ENCODE measurements at regions not wholly inside any gene's neighbourhood (a gene's known extent, or its start where the extent isn't known, plus 50 kb on each side); places are given as distances from the start of the nearest gene placed in this dataset.

- H3K4me3 ChIP-seq (ENCODE audit: low read depth, low read length) = no peak overlapping the region
- no peak for DNase-seq (ENCODE audit: low read depth)
- TF ChIP-seq, protein P1, sequence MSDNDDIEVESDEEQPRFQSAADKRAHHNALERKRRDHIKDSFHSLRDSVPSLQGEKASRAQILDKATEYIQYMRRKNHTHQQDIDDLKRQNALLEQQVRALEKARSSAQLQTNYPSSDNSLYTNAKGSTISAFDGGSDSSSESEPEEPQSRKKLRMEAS (IDR thresholded peaks at IDR 0.05; ENCODE audit: low read depth, low read length) = no peak
- TF ChIP-seq MYC (IDR thresholded peaks at IDR 0.05; ENCODE audit: low read depth, low read length) = no peak
- TF ChIP-seq, protein P2, sequence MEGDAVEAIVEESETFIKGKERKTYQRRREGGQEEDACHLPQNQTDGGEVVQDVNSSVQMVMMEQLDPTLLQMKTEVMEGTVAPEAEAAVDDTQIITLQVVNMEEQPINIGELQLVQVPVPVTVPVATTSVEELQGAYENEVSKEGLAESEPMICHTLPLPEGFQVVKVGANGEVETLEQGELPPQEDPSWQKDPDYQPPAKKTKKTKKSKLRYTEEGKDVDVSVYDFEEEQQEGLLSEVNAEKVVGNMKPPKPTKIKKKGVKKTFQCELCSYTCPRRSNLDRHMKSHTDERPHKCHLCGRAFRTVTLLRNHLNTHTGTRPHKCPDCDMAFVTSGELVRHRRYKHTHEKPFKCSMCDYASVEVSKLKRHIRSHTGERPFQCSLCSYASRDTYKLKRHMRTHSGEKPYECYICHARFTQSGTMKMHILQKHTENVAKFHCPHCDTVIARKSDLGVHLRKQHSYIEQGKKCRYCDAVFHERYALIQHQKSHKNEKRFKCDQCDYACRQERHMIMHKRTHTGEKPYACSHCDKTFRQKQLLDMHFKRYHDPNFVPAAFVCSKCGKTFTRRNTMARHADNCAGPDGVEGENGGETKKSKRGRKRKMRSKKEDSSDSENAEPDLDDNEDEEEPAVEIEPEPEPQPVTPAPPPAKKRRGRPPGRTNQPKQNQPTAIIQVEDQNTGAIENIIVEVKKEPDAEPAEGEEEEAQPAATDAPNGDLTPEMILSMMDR (IDR thresholded peaks at IDR 0.05; ENCODE audit: low read depth, low read length) = no peak
- no peak for TF ChIP-seq POLR2A (IDR thresholded peaks at IDR 0.05; ENCODE audit: extremely low read depth, insufficient read length)
Observed at GRCh38 chr5:101929628-101930027, 366.5 kb downstream of the SLCO4C1 start.

DNA sequence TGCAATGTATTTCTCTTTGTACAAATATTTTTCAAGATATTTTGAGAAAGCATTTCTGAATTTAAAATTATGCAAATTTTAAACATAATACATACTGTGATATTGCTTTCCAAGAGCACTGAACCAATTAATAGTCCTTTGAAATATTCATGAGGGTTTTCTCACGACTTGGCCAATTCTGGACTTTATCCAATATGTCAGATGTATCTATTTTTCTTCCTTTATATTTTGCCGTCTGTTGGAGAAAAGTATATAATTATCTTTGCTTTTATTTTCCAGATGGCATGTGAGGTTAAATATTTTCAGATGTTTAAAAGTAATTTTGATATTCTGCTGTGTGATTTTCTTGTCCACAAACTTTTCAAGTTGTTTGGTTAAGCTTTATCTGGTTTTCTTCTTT, 378.9 kb downstream of the SLCO4C1 start:
- H3K4me3 ChIP-seq (ENCODE audit: low read depth, low read length) = no peak overlapping the region
- DNase-seq (ENCODE audit: low read depth) = no peak
- TF ChIP-seq MYC (IDR thresholded peaks at IDR 0.05; ENCODE audit: low read depth, low read length) = no peak
- TF ChIP-seq, protein P1 (IDR thresholded peaks at IDR 0.05; ENCODE audit: low read depth, low read length) = no peak
- TF ChIP-seq, protein P2 (IDR thresholded peaks at IDR 0.05; ENCODE audit: low read depth, low read length) = no peak
- TF ChIP-seq POLR2A (IDR thresholded peaks at IDR 0.05; ENCODE audit: extremely low read depth, insufficient read length) = no peak

DNA sequence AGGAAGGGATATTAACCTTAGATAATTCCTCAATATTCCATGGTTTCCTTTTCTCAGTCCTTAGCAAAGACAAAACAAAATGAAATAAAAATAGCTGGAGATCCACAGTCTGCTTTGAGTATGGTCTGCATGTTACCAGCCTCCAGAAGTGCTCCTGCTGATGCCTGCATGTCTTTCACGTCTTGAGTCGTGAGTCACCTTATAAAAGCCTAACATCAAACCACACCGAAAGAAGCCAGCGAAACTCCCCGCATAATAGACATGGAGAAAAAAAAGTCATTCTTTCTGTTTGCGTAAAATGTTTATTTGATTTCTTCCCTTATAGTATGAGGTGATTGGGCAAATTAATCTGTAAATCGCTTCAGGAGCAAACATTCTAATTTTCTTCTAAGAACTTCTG, 380.5 kb downstream of the SLCO4C1 start:
- H3K4me3 ChIP-seq (ENCODE audit: low read depth, low read length) = no peak overlapping the region
- no peak for DNase-seq (ENCODE audit: low read depth)
- no peak for TF ChIP-seq MYC (IDR thresholded peaks at IDR 0.05; ENCODE audit: low read depth, low read length)
- TF ChIP-seq, protein P2 (IDR thresholded peaks at IDR 0.05; ENCODE audit: low read depth, low read length) = no peak
- no peak for TF ChIP-seq POLR2A (IDR thresholded peaks at IDR 0.05; ENCODE audit: extremely low read depth, insufficient read length)
- TF ChIP-seq, protein P1 (IDR thresholded peaks at IDR 0.05; ENCODE audit: low read depth, low read length) = no peak

- DNase-seq (ENCODE audit: low read depth) = no peak
- TF ChIP-seq, protein P2 (IDR thresholded peaks at IDR 0.05; ENCODE audit: low read depth, low read length) = no peak
- TF ChIP-seq MYC (IDR thresholded peaks at IDR 0.05; ENCODE audit: low read depth, low read length) (no peak), POLR2A (IDR thresholded peaks at IDR 0.05; ENCODE audit: extremely low read depth, insufficient read length) (no peak)
- TF ChIP-seq, protein P1 (IDR thresholded peaks at IDR 0.05; ENCODE audit: low read depth, low read length) = no peak
- H3K4me3 ChIP-seq (ENCODE audit: low read depth, low read length) = no peak overlapping the region
Observed at GRCh38 chr5:101904736-101905135, 391.3 kb downstream of the SLCO4C1 start.

DNA sequence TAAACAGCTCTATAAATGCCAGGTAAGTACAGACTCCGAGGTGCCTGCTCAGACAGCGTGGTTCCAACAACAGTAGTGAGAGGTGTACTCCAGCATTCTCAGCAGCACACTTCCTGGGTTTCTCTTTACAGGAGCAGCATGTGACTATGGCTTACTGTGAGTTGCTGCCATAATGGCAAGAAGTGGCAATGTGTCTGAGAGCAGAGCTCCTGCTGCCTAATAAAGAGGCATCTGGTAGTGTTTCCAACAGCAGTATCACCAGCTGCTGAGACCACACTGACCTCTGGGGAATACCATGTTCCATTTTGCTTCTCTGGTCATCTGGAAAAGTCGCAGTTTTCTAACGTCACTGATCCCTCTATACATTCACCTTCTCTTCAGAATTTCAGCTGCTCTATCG, 398.2 kb downstream of the SLCO4C1 start:
- TF ChIP-seq, protein P1 (IDR thresholded peaks at IDR 0.05; ENCODE audit: low read depth, low read length) = no peak
- peak; percentile 10 for DNase-seq (ENCODE audit: low read depth)
- H3K4me3 ChIP-seq (ENCODE audit: low read depth, low read length) = no peak overlapping the region

- TF ChIP-seq, protein P1 (IDR thresholded peaks at IDR 0.05; ENCODE audit: low read depth, low read length) = no peak
- TF ChIP-seq MYC (IDR thresholded peaks at IDR 0.05; ENCODE audit: low read depth, low read length) (no peak), POLR2A (IDR thresholded peaks at IDR 0.05; ENCODE audit: extremely low read depth, insufficient read length) (no peak)
- TF ChIP-seq, protein P2 (IDR thresholded peaks at IDR 0.05; ENCODE audit: low read depth, low read length) = no peak
- no peak for DNase-seq (ENCODE audit: low read depth)
Observed at GRCh38 chr5:101894985-101895384, 401.1 kb downstream of the SLCO4C1 start.

More at GRCh38 chr5:101894985-101895384, 401.1 kb downstream of the SLCO4C1 start:
- H3K4me3 ChIP-seq (ENCODE audit: low read depth, low read length) = no peak overlapping the region
